Right atrium auricular region (tissue), 2 donors: ENCODE measurements at regions not wholly inside any gene's neighbourhood (a gene's known extent, or its start where the extent isn't known, plus 50 kb on each side); places are given as distances from the start of the nearest gene placed in this dataset.

Experiments
- DNase-seq: peaks from one replicate; pipeline ENCODE4 v3.0.0-alpha.2; 2019; ENCODE audit warnings: low spot score
- H3K27ac ChIP-seq, 2 donors: fragments of 200-600 bp; sonication (generic); 1 replicate in 1 of 2; 2 replicates in 1 of 2; pipeline ENCODE4 v1.5.1; 2016 to 2019
- H3K27me3 ChIP-seq, 2 donors: fragments of 200-600 bp; sonication (generic); one replicate each; pipeline versions ENCODE4 v1.5.1 to v1.6.0; 2017 to 2019
- H3K36me3 ChIP-seq: fragments of 200-600 bp; sonication (generic); one replicate; pipeline ENCODE4 v1.5.1; 2016
- H3K4me1 ChIP-seq, 2 donors: fragments of 200-600 bp; sonication (generic); one replicate each; pipeline versions ENCODE4 v1.5.1 to v1.6.0; 2017 to 2019
- H3K4me3 ChIP-seq, 2 donors: fragments of 200-600 bp; sonication (generic); 1 replicate in 1 of 2; 2 replicates in 1 of 2; pipeline ENCODE4 v1.5.1; 2017 to 2019; ENCODE audit warnings: mild to moderate bottlenecking in 1 of 2, moderate library complexity in 1 of 2
- H3K9me3 ChIP-seq, 2 donors: fragments of 200-600 bp; sonication (generic); one replicate each; pipeline ENCODE4 v1.5.1; 2019
- CTCF ChIP-seq, 2 donors: fragments of 200-600 bp; sonication (generic); IDR thresholded peaks; one replicate each; pipeline ENCODE4 v1.5.1; 2019; ENCODE audit warnings: antibody characterized with exemption in 2 of 2

- Histone ChIP-seq H3K27ac (no peak overlapping the region), H3K9me3 (no peaks in the 10 kb centered on the region), H3K36me3 (no peaks in the 10 kb centered on the region), H3K4me1 (no peaks in the 10 kb centered on the region), H3K27me3 (no peaks in the 10 kb centered on the region), H3K4me3 (no peak overlapping the region)
- DNase-seq = no peak
- TF ChIP-seq CTCF (IDR thresholded peaks at IDR 0.05) = no peak
Observed at GRCh38 chr4:14333616-14334015, 668.7 kb upstream of the CPEB2 start.

GRCh38 chr4:14334166-14334565 is 668.1 kb upstream of the CPEB2 start:
- Histone ChIP-seq H3K4me1 (no peaks in the 10 kb centered on the region), H3K27me3 (no peaks in the 10 kb centered on the region), H3K27ac (no peak overlapping the region), H3K4me3 (no peak overlapping the region), H3K36me3 (no peaks in the 10 kb centered on the region), H3K9me3 (no peaks in the 10 kb centered on the region)
- no peak for TF ChIP-seq CTCF (IDR thresholded peaks at IDR 0.05)
- no peak for DNase-seq

GRCh38 chr4:14335872-14336271 is 666.4 kb upstream of the CPEB2 start:
- TF ChIP-seq CTCF (IDR thresholded peaks at IDR 0.05) = no peak
- DNase-seq = no peak
- H3K27me3 ChIP-seq = no peaks in the 10 kb centered on the region

GRCh38 chr4:14336656-14337055 is 665.6 kb upstream of the CPEB2 start:
- Histone ChIP-seq H3K36me3 (no peaks in the 10 kb centered on the region), H3K27ac (no peak overlapping the region), H3K4me1 (no peaks in the 10 kb centered on the region), H3K9me3 (no peaks in the 10 kb centered on the region), H3K27me3 (no peaks in the 10 kb centered on the region), H3K4me3 (no peak overlapping the region)
- DNase-seq = no peak
- TF ChIP-seq CTCF (IDR thresholded peaks at IDR 0.05) = no peak

More at GRCh38 chr4:14335872-14336271, 666.4 kb upstream of the CPEB2 start:
- Histone ChIP-seq H3K4me3 (no peak overlapping the region), H3K27ac (no peak overlapping the region), H3K36me3 (no peaks in the 10 kb centered on the region), H3K9me3 (no peaks in the 10 kb centered on the region), H3K4me1 (no peaks in the 10 kb centered on the region)

GRCh38 chr4:14337892-14338584 is 664.2 kb upstream of the CPEB2 start:
- no peaks in the 10 kb centered on the region for H3K4me1 ChIP-seq
- no peaks in the 10 kb centered on the region for H3K27me3 ChIP-seq
- no peaks in the 10 kb centered on the region for H3K9me3 ChIP-seq
- no peak for TF ChIP-seq CTCF (IDR thresholded peaks at IDR 0.05)
- no peaks in the 10 kb centered on the region for H3K36me3 ChIP-seq
- no peak for DNase-seq
- no peak overlapping the region for H3K4me3 ChIP-seq
- H3K27ac ChIP-seq = no peak overlapping the region
